ENCODE measurements at regions not wholly inside any gene's neighbourhood (a gene's known extent, or its start where the extent isn't known, plus 50 kb on each side); places are given as distances from the start of the nearest gene placed in this dataset.
"Not testable (repeated sequence)": the region's sequence is repeated elsewhere in the genome, so short reads cannot be mapped to it uniquely, and the experiment has no call there.

- ATAC-seq = no peak
- DNase-seq (ENCODE audit: low spot score in 2 of 2) = no peak
- Mint-ChIP-seq H3K4me3 (no peak overlapping the region), H3K36me3 (no peaks in the 10 kb centered on the region), H3K27ac (no peak overlapping the region), H3K4me1 (no peaks in the 10 kb centered on the region), H3K9me3 (no peaks in the 10 kb centered on the region)
These were observed 142.0 kb upstream of the NPY start for GRCh38 chr7:24141874-24142509.

- no peak overlapping the region for H3K4me3 Mint-ChIP-seq
These were observed 140.4 kb upstream of the NPY start for GRCh38 chr7:24143547-24143946.

DNA sequence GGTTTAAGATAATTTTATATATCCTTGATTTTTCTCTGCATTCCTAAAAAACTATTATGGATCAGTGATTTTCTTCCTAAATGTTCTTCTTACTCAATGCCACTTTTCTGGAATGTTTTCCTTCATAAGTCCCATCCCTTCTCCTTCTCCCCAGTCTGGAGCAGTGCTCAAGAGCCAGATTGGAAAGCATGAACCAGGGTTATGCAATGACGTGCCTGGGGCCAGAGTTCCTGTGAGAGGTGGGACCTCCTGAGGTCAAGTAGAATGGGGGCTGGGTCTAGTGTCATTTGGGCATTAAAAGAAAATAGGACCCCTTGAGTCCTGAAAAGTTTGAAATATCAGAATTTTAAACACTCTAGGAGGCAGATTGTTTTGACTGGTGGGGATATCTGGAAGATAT lies 132.0 kb upstream of the NPY start:
- H3K36me3 Mint-ChIP-seq = no peaks in the 10 kb centered on the region
- peaks cover 12% of the 10 kb centered on the region for H3K9me3 Mint-ChIP-seq
- ATAC-seq (no peak), DNase-seq (ENCODE audit: low spot score in 2 of 2) (no peak)
- H3K27ac Mint-ChIP-seq = no peak overlapping the region
- no peaks in the 10 kb centered on the region for H3K4me1 Mint-ChIP-seq
- no peak overlapping the region for H3K4me3 Mint-ChIP-seq

More at GRCh38 chr7:24143547-24143946, 140.4 kb upstream of the NPY start:
- DNase-seq (ENCODE audit: low spot score in 2 of 2) = no peak
- no peaks in the 10 kb centered on the region for H3K9me3 Mint-ChIP-seq
- no peaks in the 10 kb centered on the region for H3K4me1 Mint-ChIP-seq
- ATAC-seq = no peak
- no peak overlapping the region for H3K27ac Mint-ChIP-seq
- no peaks in the 10 kb centered on the region for H3K36me3 Mint-ChIP-seq

- H3K36me3 Mint-ChIP-seq = no peaks in the 10 kb centered on the region
- no peak overlapping the region for H3K27ac Mint-ChIP-seq
- ATAC-seq (no peak), DNase-seq (ENCODE audit: low spot score in 2 of 2) (no peak)
- H3K4me1 Mint-ChIP-seq = no peaks in the 10 kb centered on the region
- H3K9me3 Mint-ChIP-seq = peaks cover 12% of the 10 kb centered on the region
- H3K4me3 Mint-ChIP-seq = no peak overlapping the region
These were observed 131.6 kb upstream of the NPY start for GRCh38 chr7:24152356-24152755.

DNA sequence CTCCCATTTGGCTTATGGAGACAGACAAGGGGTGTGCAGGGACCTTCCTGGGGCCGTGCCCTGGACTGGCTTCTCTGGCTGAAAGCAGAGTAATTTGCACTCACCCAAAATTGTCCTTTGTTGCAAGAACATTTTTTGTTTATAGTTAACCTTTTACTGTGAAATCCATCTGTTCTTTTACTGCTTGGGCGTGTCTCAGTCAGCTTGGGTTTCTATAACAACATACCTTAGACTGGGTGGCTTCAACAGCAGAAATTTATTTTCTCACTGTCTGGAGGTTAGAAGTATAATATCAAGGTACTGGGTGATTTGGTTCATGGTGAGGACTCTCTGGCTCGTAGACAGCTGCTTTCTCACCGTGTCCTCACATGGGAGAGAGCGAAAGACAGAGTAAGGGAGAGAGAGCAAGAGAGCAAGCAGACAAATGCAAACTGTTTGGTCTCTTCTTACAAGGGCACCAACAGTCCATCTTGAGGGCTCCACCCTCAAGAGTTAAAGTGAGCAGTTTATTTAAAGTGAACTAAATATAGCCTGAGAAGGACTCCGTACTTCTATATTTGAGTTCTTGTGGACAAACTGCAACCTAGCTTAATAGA lies 131.0 kb upstream of the NPY start:
- no peaks in the 10 kb centered on the region for H3K36me3 Mint-ChIP-seq
- H3K9me3 Mint-ChIP-seq = peaks cover 12% of the 10 kb centered on the region
- H3K27ac Mint-ChIP-seq = no peak overlapping the region
- DNase-seq (ENCODE audit: low spot score in 2 of 2) = no peak
- no peak for ATAC-seq
- H3K4me3 Mint-ChIP-seq = no peak overlapping the region
- no peaks in the 10 kb centered on the region for H3K4me1 Mint-ChIP-seq

- Mint-ChIP-seq H3K9me3 (peaks cover 2% of the 10 kb centered on the region), H3K4me3 (no peak overlapping the region), H3K36me3 (no peaks in the 10 kb centered on the region), H3K4me1 (no peaks in the 10 kb centered on the region), H3K27ac (no peak overlapping the region)
- no peak for ATAC-seq
- DNase-seq (ENCODE audit: low spot score in 2 of 2) = no peak
These were observed 126.3 kb upstream of the NPY start for GRCh38 chr7:24157666-24158065.

DNA sequence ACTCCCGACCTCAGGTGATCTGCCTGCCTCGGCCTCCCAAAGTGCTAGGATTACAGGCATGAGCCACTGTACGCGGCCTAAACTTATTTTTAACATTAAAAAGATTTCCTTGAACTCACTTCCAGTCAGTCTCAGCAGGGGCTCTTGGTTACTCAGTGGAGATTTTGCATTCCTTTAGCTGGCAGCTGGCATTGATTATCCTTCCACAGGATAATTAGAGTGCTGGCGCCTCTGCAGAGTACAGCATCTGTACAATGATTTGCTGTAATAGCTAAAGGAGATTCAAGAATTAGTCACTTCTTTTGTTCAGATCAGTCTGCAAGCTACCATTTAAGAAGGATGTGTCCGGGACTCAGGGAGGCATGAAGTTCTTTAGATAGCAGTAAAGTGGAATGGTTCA lies 125.0 kb upstream of the NPY start:
- ATAC-seq (no peak), DNase-seq (ENCODE audit: low spot score in 2 of 2) (no peak)
- Mint-ChIP-seq H3K27ac (no peak overlapping the region), H3K4me1 (no peaks in the 10 kb centered on the region), H3K4me3 (no peak overlapping the region), H3K36me3 (no peaks in the 10 kb centered on the region), H3K9me3 (peaks cover 2% of the 10 kb centered on the region)

DNA sequence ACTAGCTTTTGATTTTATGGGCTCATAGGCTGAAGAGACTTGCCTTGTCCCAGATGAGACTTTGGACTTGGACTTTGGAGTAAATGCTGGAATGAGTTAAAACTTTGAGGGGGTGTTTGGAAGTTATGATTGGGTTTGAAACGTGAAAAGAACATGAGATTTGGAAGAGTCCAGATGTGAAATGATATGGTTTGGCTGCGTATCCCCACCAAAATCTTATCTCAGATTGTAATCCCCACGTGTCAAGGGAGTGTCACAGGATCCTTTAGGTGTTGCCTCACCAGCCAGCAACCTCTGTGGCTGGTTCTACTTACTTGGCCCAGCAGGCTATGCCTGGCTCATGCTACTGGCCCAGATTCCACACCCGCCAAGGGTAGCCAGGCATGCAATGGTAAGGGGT lies 119.6 kb upstream of the NPY start:
- Mint-ChIP-seq H3K27ac (no peak overlapping the region), H3K4me1 (no peaks in the 10 kb centered on the region), H3K9me3 (no peaks in the 10 kb centered on the region), H3K36me3 (no peaks in the 10 kb centered on the region), H3K4me3 (no peak overlapping the region)
- no peak for ATAC-seq
- no peak for DNase-seq (ENCODE audit: low spot score in 2 of 2)

DNA sequence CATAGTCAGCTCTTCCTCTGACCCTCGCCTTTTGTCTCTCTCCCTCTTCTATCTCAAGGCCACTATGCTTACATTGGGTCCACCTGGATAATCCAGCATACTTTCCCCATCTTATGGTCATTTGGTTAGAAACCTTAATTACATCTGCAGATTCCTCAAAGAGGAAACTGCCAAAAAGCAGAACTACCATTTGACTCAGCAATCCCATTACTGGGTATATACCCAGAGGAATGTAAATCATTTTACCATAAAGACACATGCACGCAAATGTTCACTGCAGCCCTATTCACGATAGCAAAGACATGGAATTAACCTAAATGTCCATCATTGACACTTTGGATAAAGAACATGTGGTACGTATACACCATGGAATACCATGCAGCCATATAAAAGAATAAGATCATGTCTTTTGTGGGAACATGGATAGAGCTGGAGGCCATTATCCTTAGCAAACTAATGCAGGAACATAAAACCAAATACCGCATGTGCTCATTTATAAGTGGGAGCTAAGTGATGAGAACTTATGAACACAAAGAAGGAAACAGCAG lies 114.8 kb upstream of the NPY start:
- Mint-ChIP-seq H3K36me3 (no peaks in the 10 kb centered on the region), H3K4me3 (no peak overlapping the region), H3K27ac (no peak overlapping the region), H3K4me1 (no peaks in the 10 kb centered on the region), H3K9me3 (no peaks in the 10 kb centered on the region)
- DNase-seq (ENCODE audit: low spot score in 2 of 2) (no peak), ATAC-seq (no peak)

GRCh38 chr7:24171951-24172350 lies 112.0 kb upstream of the NPY start:
- not testable (repeated sequence) for H3K9me3 Mint-ChIP-seq; H3K4me1 Mint-ChIP-seq; ATAC-seq; DNase-seq (ENCODE audit: low spot score in 2 of 2); H3K4me3 Mint-ChIP-seq; H3K27ac Mint-ChIP-seq; H3K36me3 Mint-ChIP-seq

- DNase-seq (ENCODE audit: low spot score in 2 of 2) (no peak), ATAC-seq (no peak)
- H3K27ac Mint-ChIP-seq = no peak overlapping the region
- no peaks in the 10 kb centered on the region for H3K36me3 Mint-ChIP-seq
- H3K4me1 Mint-ChIP-seq = no peaks in the 10 kb centered on the region
- H3K4me3 Mint-ChIP-seq = no peak overlapping the region
- no peaks in the 10 kb centered on the region for H3K9me3 Mint-ChIP-seq
These were observed 111.1 kb upstream of the NPY start for GRCh38 chr7:24172856-24173255.

- H3K4me1 Mint-ChIP-seq = no peaks in the 10 kb centered on the region
- H3K9me3 Mint-ChIP-seq = no peaks in the 10 kb centered on the region
- ATAC-seq (no peak), DNase-seq (ENCODE audit: low spot score in 2 of 2) (no peak)
- no peak overlapping the region for H3K4me3 Mint-ChIP-seq
- no peak overlapping the region for H3K27ac Mint-ChIP-seq
- H3K36me3 Mint-ChIP-seq = no peaks in the 10 kb centered on the region
These were observed 108.4 kb upstream of the NPY start for GRCh38 chr7:24175603-24176002.

GRCh38 chr7:24178811-24179570 lies 105.0 kb upstream of the NPY start:
- Mint-ChIP-seq H3K27ac (no peak overlapping the region), H3K4me3 (no peak overlapping the region), H3K36me3 (no peaks in the 10 kb centered on the region), H3K4me1 (no peaks in the 10 kb centered on the region), H3K9me3 (no peaks in the 10 kb centered on the region)
- ATAC-seq (no peak), DNase-seq (ENCODE audit: low spot score in 2 of 2) (no peak)

DNA sequence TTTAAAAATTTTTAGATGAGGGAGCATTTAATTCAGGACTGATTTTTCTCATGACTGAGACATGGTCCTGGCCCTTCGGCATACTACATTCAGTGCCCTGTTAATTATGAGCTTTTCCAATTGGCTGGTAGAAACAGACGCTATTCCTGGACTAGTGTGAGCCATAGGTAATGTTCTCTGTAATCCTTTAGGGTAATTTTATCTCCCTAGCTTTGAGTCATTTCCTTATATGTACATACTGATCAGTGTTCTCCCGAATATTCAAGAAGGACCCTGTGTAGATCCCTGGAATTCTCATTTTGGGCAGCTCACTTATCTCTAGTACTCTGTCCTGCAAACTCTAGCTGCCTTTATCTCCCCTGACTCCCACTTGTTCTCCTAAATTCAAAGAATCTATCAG lies 92.6 kb upstream of the NPY start:
- no peaks in the 10 kb centered on the region for H3K4me1 Mint-ChIP-seq
- H3K27ac Mint-ChIP-seq = no peak overlapping the region
- ATAC-seq = no peak
- no peak overlapping the region for H3K4me3 Mint-ChIP-seq
- H3K9me3 Mint-ChIP-seq = no peaks in the 10 kb centered on the region
- no peaks in the 10 kb centered on the region for H3K36me3 Mint-ChIP-seq
- DNase-seq (ENCODE audit: low spot score in 2 of 2) = no peak

DNA sequence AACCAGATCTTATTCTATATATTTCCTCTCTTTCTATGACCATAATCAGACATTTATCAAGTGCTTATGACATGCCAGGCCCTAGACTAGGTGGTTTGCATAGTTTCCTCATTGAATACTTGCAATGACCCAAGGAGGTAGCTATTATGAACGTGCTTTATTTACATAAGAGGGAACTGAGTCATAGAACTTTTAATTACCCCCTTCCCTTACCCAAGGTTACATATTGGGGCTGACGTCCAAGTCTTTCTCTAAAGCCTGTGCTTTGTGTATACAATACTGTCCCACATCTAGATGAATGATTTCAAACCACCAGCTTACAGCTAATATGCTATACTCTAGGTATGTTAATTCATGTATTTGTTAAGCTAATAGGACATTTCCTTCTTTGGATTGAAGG lies 91.9 kb upstream of the NPY start:
- ATAC-seq (no peak), DNase-seq (ENCODE audit: low spot score in 2 of 2) (no peak)
- Mint-ChIP-seq H3K4me1 (no peaks in the 10 kb centered on the region), H3K9me3 (no peaks in the 10 kb centered on the region), H3K27ac (no peak overlapping the region), H3K4me3 (no peak overlapping the region), H3K36me3 (no peaks in the 10 kb centered on the region)

DNA sequence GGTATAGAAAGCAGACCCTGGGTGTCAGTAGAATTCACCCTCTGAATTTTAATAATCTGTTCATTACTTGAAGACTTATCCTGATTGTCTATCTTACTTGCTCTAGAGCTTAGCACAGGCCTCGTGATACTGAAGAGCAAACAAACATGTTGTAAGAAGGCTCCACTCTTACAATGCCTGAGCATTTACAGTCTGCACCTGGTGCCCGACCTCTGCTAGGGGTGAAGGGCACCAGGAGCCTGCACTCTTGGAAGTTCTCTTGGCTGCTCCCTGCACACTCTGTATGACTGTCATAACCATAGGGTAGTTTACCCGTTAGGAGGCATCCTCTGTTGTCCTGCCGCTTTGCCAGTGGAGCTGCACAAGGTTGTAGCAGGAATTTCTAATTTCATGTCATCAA lies 91.3 kb upstream of the NPY start:
- Mint-ChIP-seq H3K4me1 (no peaks in the 10 kb centered on the region), H3K27ac (no peak overlapping the region), H3K9me3 (no peaks in the 10 kb centered on the region), H3K36me3 (no peaks in the 10 kb centered on the region), H3K4me3 (no peak overlapping the region)
- ATAC-seq (no peak), DNase-seq (ENCODE audit: low spot score in 2 of 2) (no peak)
